Common myeloid progenitor, CD34-positive (primary cell): ENCODE measurements at regions not wholly inside any gene's neighbourhood (a gene's known extent, or its start where the extent isn't known, plus 50 kb on each side); places are given as distances from the start of the nearest gene placed in this dataset.
"Not testable (repeated sequence)": the region's sequence is repeated elsewhere in the genome, so short reads cannot be mapped to it uniquely, and the experiment has no call there.

Experiments
- CTCF ChIA-PET: fragments of 350-600 bp; sonication (Branson Sonifier 250); formaldehyde crosslinking; loops from one replicate; lab custom pipeline; 2021; ENCODE audit warnings: antibody characterized with exemption; lab: Charles Lee
- POLR2A ChIA-PET: fragments of 350-600 bp; sonication (Branson Sonifier 250); formaldehyde crosslinking; loops from one replicate; lab custom pipeline; 2021; ENCODE audit warnings: antibody characterized with exemption; lab: Charles Lee
- DNase-seq, 3 donors: peaks; one replicate each; pipeline versions ENCODE4 v3.0.0 to v3.0.0-alpha.2; 2013
- H3K27ac ChIP-seq, 2 experiments: 1 replicate in 1 of 2; 2 replicates in 1 of 2; pipeline ENCODE4 v1.7.0; 2013; ENCODE audit warnings: inconsistent platforms in 2 of 2, low read length in 2 of 2, mild to moderate bottlenecking in 2 of 2, low read depth in 1 of 2, moderate library complexity in 1 of 2; ENCODE audit not compliant: severe bottlenecking in 2 of 2, insufficient read depth in 1 of 2, poor library complexity in 1 of 2
- H3K27me3 ChIP-seq, 5 experiments: replicated peaks in 2 of 5; 1 replicate in 3 of 5; 2 replicates in 2 of 5; pipeline versions ENCODE4 v1.6.1 to v1.7.0; 2013; ENCODE audit warnings: low read length in 4 of 5, mild to moderate bottlenecking in 2 of 5, moderate library complexity in 2 of 5, inconsistent platforms in 1 of 5; ENCODE audit not compliant: insufficient read depth in 5 of 5, control insufficient read depth in 4 of 5
- H3K36me3 ChIP-seq, 4 experiments: 1 replicate in 2 of 4; 2 replicates in 2 of 4; pipeline versions ENCODE4 v1.6.1 to v1.7.0; 2013; ENCODE audit warnings: low read length in 3 of 4, control low read depth in 1 of 4, mild to moderate bottlenecking in 1 of 4; ENCODE audit not compliant: control insufficient read depth in 4 of 4, insufficient read depth in 4 of 4
- H3K4me1 ChIP-seq, 4 experiments: 1 replicate in 3 of 4; 2 replicates in 1 of 4; pipeline versions ENCODE4 v1.6.1 to v1.7.1; 2013; ENCODE audit warnings: low read length in 3 of 4, mild to moderate bottlenecking in 3 of 4, control low read depth in 1 of 4, inconsistent platforms in 1 of 4, moderate library complexity in 1 of 4; ENCODE audit not compliant: control insufficient read depth in 4 of 4, insufficient read depth in 4 of 4; ENCODE audit errors: control extremely low read depth in 1 of 4
- H3K4me3 ChIP-seq, 7 experiments: 1 replicate in 4 of 7; 2 replicates in 3 of 7; pipeline versions ENCODE4 v1.5.1 to v1.7.0; 2013; ENCODE audit warnings: mild to moderate bottlenecking in 7 of 7, low read length in 6 of 7, moderate library complexity in 6 of 7, inconsistent platforms in 2 of 7, low read depth in 2 of 7, control low read depth in 1 of 7; ENCODE audit not compliant: insufficient read depth in 4 of 7, control insufficient read depth in 1 of 7; ENCODE audit errors: extremely low read depth in 1 of 7
- H3K9me3 ChIP-seq, 5 experiments: 1 replicate in 4 of 5; 2 replicates in 1 of 5; pipeline versions ENCODE4 v1.6.1 to v1.7.1; 2013; ENCODE audit warnings: low read length in 4 of 5, mild to moderate bottlenecking in 2 of 5, inconsistent platforms in 1 of 5, low read depth in 1 of 5, moderate library complexity in 1 of 5; ENCODE audit not compliant: control insufficient read depth in 4 of 5, insufficient read depth in 2 of 5; ENCODE audit errors: control extremely low read depth in 1 of 5
- WGBS: methylation state at CpG from one replicate; pipeline ENCODE4 v1.1.5; 2013; ENCODE audit not compliant: insufficient coverage; 5-methylcytosine and 5-hydroxymethylcytosine counted together

DNA sequence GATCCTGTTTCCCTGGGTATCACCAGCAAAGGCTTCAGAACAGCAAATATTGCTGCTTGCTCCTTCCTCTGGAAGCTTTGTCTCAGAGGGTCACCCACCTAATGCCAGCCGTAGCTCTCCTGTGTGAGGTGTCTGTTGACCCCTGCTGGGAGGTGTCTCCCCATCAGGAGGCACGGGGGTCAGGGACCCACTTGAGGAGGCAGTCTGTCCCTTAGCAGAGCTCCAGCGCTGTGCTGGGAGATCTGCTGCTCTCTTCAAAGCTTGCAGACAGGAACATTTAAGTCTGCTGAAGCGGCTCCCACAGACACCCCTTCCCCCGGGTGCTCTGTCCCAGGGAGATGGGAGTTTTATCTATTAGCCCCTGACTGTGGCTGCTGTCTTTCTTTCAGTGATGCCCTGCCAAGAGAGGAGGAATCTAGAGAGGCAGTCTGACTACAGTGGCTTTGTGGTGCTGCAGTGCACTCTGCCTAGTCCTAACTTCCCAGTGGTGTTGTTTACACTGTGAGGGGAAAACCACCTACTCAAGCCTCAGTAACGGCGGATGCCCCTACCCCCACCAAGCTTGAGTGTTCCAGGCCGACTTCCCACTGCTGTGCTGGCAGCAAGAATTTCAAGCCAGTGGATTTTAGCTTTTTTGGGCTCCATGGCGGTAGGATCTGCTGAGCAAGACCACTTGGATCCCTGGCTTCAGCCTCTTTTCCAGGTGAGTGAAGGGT, 593.1 kb upstream of the CADM2 start:
- H3K4me3 ChIP-seq, H3K27me3 ChIP-seq, POLR2A ChIA-PET, DNase-seq, CTCF ChIA-PET, H3K36me3 ChIP-seq, H3K4me1 ChIP-seq, H3K27ac ChIP-seq, H3K9me3 ChIP-seq: not testable (repeated sequence)
- WGBS: 74% methylated on average over 8 of the region's 9 CpGs
